ENCODE measurements at regions not wholly inside any gene's neighbourhood (a gene's known extent, or its start where the extent isn't known, plus 50 kb on each side); places are given as distances from the start of the nearest gene placed in this dataset.

GRCh38 chr11:106288057-106288456 lies 210.6 kb downstream of the AASDHPPT start:
- no peak for DNase-seq (ENCODE audit: extremely low read depth, insufficient read length)
- no peaks in the 10 kb centered on the region; the same call in 1 of the 2 replicates for H3K27me3 ChIP-seq (replicated peaks; ENCODE audit: control insufficient read depth, insufficient read depth, low read length)
- no peak overlapping the region for H3K4me3 ChIP-seq (replicated peaks; ENCODE audit: low read depth, low read length)
- TF ChIP-seq CTCF (IDR thresholded peaks at IDR 0.05; ENCODE audit: insufficient read depth, low read length, poor library complexity, severe bottlenecking): no peak
- H3K36me3 ChIP-seq (ENCODE audit: control insufficient read depth, insufficient read depth, low read length): no peaks in the 10 kb centered on the region

- DNase-seq (ENCODE audit: extremely low read depth, insufficient read length): no peak
- Histone ChIP-seq H3K36me3 (ENCODE audit: control insufficient read depth, insufficient read depth, low read length) (no peaks in the 10 kb centered on the region), H3K4me3 (replicated peaks; ENCODE audit: low read depth, low read length) (no peak overlapping the region), H3K27me3 (replicated peaks; ENCODE audit: control insufficient read depth, insufficient read depth, low read length) (no peaks in the 10 kb centered on the region; the same call in 1 of the 2 replicates)
- no peak for TF ChIP-seq CTCF (IDR thresholded peaks at IDR 0.05; ENCODE audit: insufficient read depth, low read length, poor library complexity, severe bottlenecking)
Observed at GRCh38 chr11:106288822-106289387, 211.4 kb downstream of the AASDHPPT start.

- Histone ChIP-seq H3K36me3 (ENCODE audit: control insufficient read depth, insufficient read depth, low read length) (no peaks in the 10 kb centered on the region), H3K4me3 (replicated peaks; ENCODE audit: low read depth, low read length) (no peak overlapping the region), H3K27me3 (replicated peaks; ENCODE audit: control insufficient read depth, insufficient read depth, low read length) (no peaks in the 10 kb centered on the region)
- no peak for DNase-seq (ENCODE audit: extremely low read depth, insufficient read length)
- TF ChIP-seq CTCF (IDR thresholded peaks at IDR 0.05; ENCODE audit: insufficient read depth, low read length, poor library complexity, severe bottlenecking): no peak
Observed at GRCh38 chr11:106292526-106292925, 215.1 kb downstream of the AASDHPPT start.

- no peaks in the 10 kb centered on the region for H3K36me3 ChIP-seq (ENCODE audit: control insufficient read depth, insufficient read depth, low read length)
- DNase-seq (ENCODE audit: extremely low read depth, insufficient read length): no peak
- TF ChIP-seq CTCF (IDR thresholded peaks at IDR 0.05; ENCODE audit: insufficient read depth, low read length, poor library complexity, severe bottlenecking): no peak
Observed at GRCh38 chr11:106295974-106296373, 218.5 kb downstream of the AASDHPPT start.

GRCh38 chr11:106302416-106302815 lies 225.0 kb downstream of the AASDHPPT start:
- Histone ChIP-seq H3K4me3 (replicated peaks; ENCODE audit: low read depth, low read length) (no peak overlapping the region), H3K27me3 (replicated peaks; ENCODE audit: control insufficient read depth, insufficient read depth, low read length) (no peaks in the 10 kb centered on the region), H3K36me3 (ENCODE audit: control insufficient read depth, insufficient read depth, low read length) (no peaks in the 10 kb centered on the region)
- no peak for TF ChIP-seq CTCF (IDR thresholded peaks at IDR 0.05; ENCODE audit: insufficient read depth, low read length, poor library complexity, severe bottlenecking)
- no peak for DNase-seq (ENCODE audit: extremely low read depth, insufficient read length)

More at GRCh38 chr11:106295974-106296373, 218.5 kb downstream of the AASDHPPT start:
- no peak overlapping the region for H3K4me3 ChIP-seq (replicated peaks; ENCODE audit: low read depth, low read length)
- H3K27me3 ChIP-seq (replicated peaks; ENCODE audit: control insufficient read depth, insufficient read depth, low read length): no peaks in the 10 kb centered on the region

DNA sequence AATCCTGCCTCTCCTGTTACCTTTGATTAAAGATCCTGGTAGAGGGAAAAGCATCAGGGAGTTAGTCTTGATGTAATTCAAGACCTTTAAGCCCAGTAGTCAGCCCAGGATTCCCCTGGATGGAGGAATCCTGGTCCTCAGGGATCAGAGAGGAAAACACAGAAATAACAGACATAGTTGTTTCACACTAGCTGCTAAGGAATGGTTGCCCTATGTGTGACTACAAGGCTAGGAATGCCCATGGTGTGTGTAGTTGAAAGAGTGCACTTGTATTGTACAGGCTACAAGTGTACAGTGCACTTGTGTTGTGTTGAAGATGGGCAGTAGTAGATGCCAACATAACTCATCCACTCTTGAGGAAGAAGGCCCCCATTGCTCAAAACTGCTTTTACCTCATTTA lies 226.8 kb downstream of the AASDHPPT start:
- TF ChIP-seq CTCF (IDR thresholded peaks at IDR 0.05; ENCODE audit: insufficient read depth, low read length, poor library complexity, severe bottlenecking): no peak
- Histone ChIP-seq H3K36me3 (ENCODE audit: control insufficient read depth, insufficient read depth, low read length) (no peaks in the 10 kb centered on the region), H3K27me3 (replicated peaks; ENCODE audit: control insufficient read depth, insufficient read depth, low read length) (no peaks in the 10 kb centered on the region), H3K4me3 (replicated peaks; ENCODE audit: low read depth, low read length) (no peak overlapping the region)
- DNase-seq (ENCODE audit: extremely low read depth, insufficient read length): no peak

Measured in GM06990 (cell line).